PC-3 (cell line): ENCODE measurements at regions not wholly inside any gene's neighbourhood (a gene's known extent, or its start where the extent isn't known, plus 50 kb on each side); places are given as distances from the start of the nearest gene placed in this dataset.

Experiments
- EZH2 ChIP-seq: fragments of 300-600 bp; sonication (generic); IDR thresholded peaks from one replicate; pipeline ENCODE4 v1.6.1; 2017; ENCODE audit warnings: antibody characterized with exemption, mild to moderate bottlenecking, low read length; ENCODE audit not compliant: unreplicated experiment
- TF ChIP-seq, protein P1 (sequence below): fragments of 300-600 bp; sonication (generic); conservative IDR thresholded peaks from 2 replicates; pipeline ENCODE4 v1.5.1; 2017; ENCODE audit warnings: antibody characterized with exemption, low read depth, mild to moderate bottlenecking, low read length

DNA sequence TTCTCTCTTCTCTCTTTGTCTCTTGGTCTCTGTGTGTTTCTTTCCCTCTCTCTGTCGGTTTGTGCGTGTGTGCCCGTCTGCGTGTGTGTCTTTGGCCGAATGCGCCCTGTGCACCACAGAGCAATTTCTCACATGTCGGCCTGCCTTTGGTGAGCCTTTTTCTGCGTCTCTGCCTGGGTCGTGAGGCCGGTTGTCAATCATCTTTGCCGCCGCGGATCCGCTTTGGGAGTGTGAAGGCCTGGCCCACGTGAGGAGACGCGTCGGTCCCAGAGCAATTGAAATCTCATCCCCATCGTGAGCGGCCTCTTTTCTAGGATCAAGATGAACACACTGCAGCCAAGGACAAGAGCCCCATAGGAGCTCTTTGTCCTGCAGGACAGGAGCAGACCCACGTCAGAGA, 580.7 kb upstream of the ZNF337 start:
- TF ChIP-seq, protein P1, sequence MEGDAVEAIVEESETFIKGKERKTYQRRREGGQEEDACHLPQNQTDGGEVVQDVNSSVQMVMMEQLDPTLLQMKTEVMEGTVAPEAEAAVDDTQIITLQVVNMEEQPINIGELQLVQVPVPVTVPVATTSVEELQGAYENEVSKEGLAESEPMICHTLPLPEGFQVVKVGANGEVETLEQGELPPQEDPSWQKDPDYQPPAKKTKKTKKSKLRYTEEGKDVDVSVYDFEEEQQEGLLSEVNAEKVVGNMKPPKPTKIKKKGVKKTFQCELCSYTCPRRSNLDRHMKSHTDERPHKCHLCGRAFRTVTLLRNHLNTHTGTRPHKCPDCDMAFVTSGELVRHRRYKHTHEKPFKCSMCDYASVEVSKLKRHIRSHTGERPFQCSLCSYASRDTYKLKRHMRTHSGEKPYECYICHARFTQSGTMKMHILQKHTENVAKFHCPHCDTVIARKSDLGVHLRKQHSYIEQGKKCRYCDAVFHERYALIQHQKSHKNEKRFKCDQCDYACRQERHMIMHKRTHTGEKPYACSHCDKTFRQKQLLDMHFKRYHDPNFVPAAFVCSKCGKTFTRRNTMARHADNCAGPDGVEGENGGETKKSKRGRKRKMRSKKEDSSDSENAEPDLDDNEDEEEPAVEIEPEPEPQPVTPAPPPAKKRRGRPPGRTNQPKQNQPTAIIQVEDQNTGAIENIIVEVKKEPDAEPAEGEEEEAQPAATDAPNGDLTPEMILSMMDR = no peak
- TF ChIP-seq EZH2 = no peak
